UCSD-AML1 (cell line): ENCODE measurements at regions not wholly inside any gene's neighbourhood (a gene's known extent, or its start where the extent isn't known, plus 50 kb on each side); places are given as distances from the start of the nearest gene placed in this dataset.
"Not testable (repeated sequence)": the region's sequence is repeated elsewhere in the genome, so short reads cannot be mapped to it uniquely, and the experiment has no call there.

Source experiments
- DNase-seq: peaks from one replicate; lab custom pipeline; 2025; ENCODE audit not compliant: unreplicated experiment; lab: John Stamatoyannopoulos, UW

- no peak for DNase-seq
Observed at GRCh38 chr12:125968413-125968812, 903.2 kb downstream of the AACS start.

GRCh38 chr12:125971981-125972380 lies 906.7 kb downstream of the AACS start:
- DNase-seq, result no peak

GRCh38 chr12:125978286-125978685 lies 913.1 kb downstream of the AACS start:
- no peak for DNase-seq

- DNase-seq, result no peak
Observed at GRCh38 chr12:125981610-125982253, 916.5 kb downstream of the AACS start.

GRCh38 chr12:125983094-125983783 lies 918.0 kb downstream of the AACS start:
- DNase-seq, result no peak

GRCh38 chr12:125983784-125984500 lies 918.7 kb downstream of the AACS start:
- DNase-seq, result no peak

GRCh38 chr12:125988545-125988944 lies 923.3 kb downstream of the AACS start:
- DNase-seq, result no peak

GRCh38 chr12:125989696-125990095 lies 924.5 kb downstream of the AACS start:
- no peak for DNase-seq

GRCh38 chr12:125996443-125996842 lies 931.2 kb downstream of the AACS start:
- DNase-seq, result no peak

GRCh38 chr12:125999628-126000027 lies 934.4 kb downstream of the AACS start:
- DNase-seq, result no peak

- DNase-seq, result no peak
Observed at GRCh38 chr12:126019385-126019784, 954.1 kb downstream of the AACS start.

GRCh38 chr12:126021675-126022074 lies 956.4 kb downstream of the AACS start:
- DNase-seq, result no peak

GRCh38 chr12:126027825-126028224 lies 962.6 kb downstream of the AACS start:
- DNase-seq, result no peak

GRCh38 chr12:126030573-126030972 lies 965.3 kb downstream of the AACS start:
- no peak for DNase-seq

- no peak for DNase-seq
Observed at GRCh38 chr12:126033751-126034150, 968.5 kb downstream of the AACS start.

- DNase-seq, result no peak
Observed at GRCh38 chr12:126036348-126036747, 971.1 kb downstream of the AACS start.

GRCh38 chr12:126038434-126038833 lies 973.2 kb downstream of the AACS start:
- DNase-seq, result no peak

- no peak for DNase-seq
Observed at GRCh38 chr12:126040307-126040706, 975.1 kb downstream of the AACS start.

- DNase-seq, result no peak
Observed at GRCh38 chr12:126042286-126042685, 977.1 kb downstream of the AACS start.

- not testable (repeated sequence) for DNase-seq
Observed at GRCh38 chr12:126049501-126049900, 984.3 kb downstream of the AACS start.

- DNase-seq, result no peak
Observed at GRCh38 chr12:126051611-126052107, 986.4 kb downstream of the AACS start.

- no peak for DNase-seq
Observed at GRCh38 chr12:126055521-126055920, 990.3 kb downstream of the AACS start.
